NCI-H69 (cell line): ENCODE measurements at regions not wholly inside any gene's neighbourhood (a gene's known extent, or its start where the extent isn't known, plus 50 kb on each side); places are given as distances from the start of the nearest gene placed in this dataset.
"Not testable (repeated sequence)": the region's sequence is repeated elsewhere in the genome, so short reads cannot be mapped to it uniquely, and the experiment has no call there.

Source experiments
- DNase-seq: peaks from one replicate; lab custom pipeline; 2025; lab: John Stamatoyannopoulos, UW

GRCh38 chrX:115840729-115841409, 279.9 kb downstream of the PLS3 start:
- DNase-seq = not testable (repeated sequence)

- DNase-seq = not testable (repeated sequence)
Observed at GRCh38 chrX:115850986-115851385, 290.0 kb downstream of the PLS3 start.

GRCh38 chrX:115853260-115853659, 292.3 kb downstream of the PLS3 start:
- DNase-seq = not testable (repeated sequence)

- not testable (repeated sequence) for DNase-seq
Observed at GRCh38 chrX:115881170-115881569, 289.4 kb upstream of the AGTR2 start.

- not testable (repeated sequence) for DNase-seq
Observed at GRCh38 chrX:115884121-115884520, 286.4 kb upstream of the AGTR2 start.

GRCh38 chrX:115888041-115888440, 282.5 kb upstream of the AGTR2 start:
- DNase-seq = not testable (repeated sequence)

GRCh38 chrX:115888519-115888918, 282.0 kb upstream of the AGTR2 start:
- DNase-seq = not testable (repeated sequence)

GRCh38 chrX:115889121-115889890, 281.2 kb upstream of the AGTR2 start:
- DNase-seq = no peak

- DNase-seq = peak; percentile 20
Observed at GRCh38 chrX:115892056-115892708, 278.4 kb upstream of the AGTR2 start.

- peak; percentile 78 for DNase-seq
Observed at GRCh38 chrX:115892787-115893671, 277.5 kb upstream of the AGTR2 start.

- DNase-seq = peak; percentile 37
Observed at GRCh38 chrX:115894087-115894486, 276.5 kb upstream of the AGTR2 start.

GRCh38 chrX:115895678-115896329, 274.7 kb upstream of the AGTR2 start:
- DNase-seq = no peak

GRCh38 chrX:115896362-115896761, 274.2 kb upstream of the AGTR2 start:
- no peak for DNase-seq

- DNase-seq = no peak
Observed at GRCh38 chrX:115897956-115898355, 272.6 kb upstream of the AGTR2 start.

GRCh38 chrX:115898382-115899001, 272.1 kb upstream of the AGTR2 start:
- peak; percentile 72 for DNase-seq

GRCh38 chrX:115900425-115900824, 270.1 kb upstream of the AGTR2 start:
- no peak for DNase-seq

GRCh38 chrX:115901241-115901640, 269.3 kb upstream of the AGTR2 start:
- DNase-seq = no peak

GRCh38 chrX:115902995-115903394, 267.5 kb upstream of the AGTR2 start:
- DNase-seq = no peak

- no peak for DNase-seq
Observed at GRCh38 chrX:115906276-115906675, 264.3 kb upstream of the AGTR2 start.

GRCh38 chrX:115906881-115907280, 263.7 kb upstream of the AGTR2 start:
- DNase-seq = no peak

GRCh38 chrX:115909017-115909416, 261.5 kb upstream of the AGTR2 start:
- no peak for DNase-seq
